DMS79 treated with DMSO at 0.1 percent for 48 hours (cell line): ENCODE measurements at regions not wholly inside any gene's neighbourhood (a gene's known extent, or its start where the extent isn't known, plus 50 kb on each side); places are given as distances from the start of the nearest gene placed in this dataset.
"Not testable (repeated sequence)": the region's sequence is repeated elsewhere in the genome, so short reads cannot be mapped to it uniquely, and the experiment has no call there.

Source experiments
- DNase-seq: peaks from one replicate; lab custom pipeline; 2025; lab: John Stamatoyannopoulos, UW

DNA sequence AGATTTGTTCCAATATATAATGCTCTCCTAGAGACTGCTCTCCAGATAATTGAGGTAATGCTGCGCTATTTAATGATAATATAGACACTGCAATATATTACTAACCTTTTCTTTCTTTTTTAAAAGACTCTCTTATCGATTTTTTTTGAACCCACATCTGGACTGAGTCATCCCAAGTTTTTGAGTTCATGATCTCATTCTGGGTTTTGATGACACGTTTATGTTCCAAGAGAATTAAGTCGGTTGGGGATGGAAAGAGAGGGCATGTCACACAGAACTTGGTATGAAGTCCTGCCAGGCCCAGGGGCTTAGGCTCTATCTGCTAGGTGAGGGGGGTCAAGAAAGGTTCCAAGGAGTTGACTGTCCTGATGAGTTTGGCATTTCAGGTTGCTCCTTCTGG lies 431.1 kb downstream of the MFSD1 start:
- no peak for DNase-seq

DNA sequence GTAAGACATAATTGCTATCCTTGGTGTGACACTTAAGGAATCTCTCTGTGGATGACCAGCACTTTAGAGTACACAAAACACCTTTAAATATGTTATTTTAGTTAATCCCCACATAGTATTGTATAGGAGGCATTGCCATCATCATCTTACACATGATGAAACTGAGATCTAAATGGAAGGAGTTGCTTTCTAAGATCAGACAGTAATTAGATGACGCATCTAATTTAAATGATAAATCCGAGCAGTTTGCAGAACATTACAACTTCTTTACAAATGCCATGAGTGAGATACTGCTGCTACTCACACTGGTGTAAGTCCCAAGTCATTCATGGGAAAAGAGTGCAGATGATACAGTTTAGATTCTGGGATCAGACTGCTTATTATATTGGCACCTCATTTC lies 431.9 kb downstream of the MFSD1 start:
- no peak for DNase-seq

DNA sequence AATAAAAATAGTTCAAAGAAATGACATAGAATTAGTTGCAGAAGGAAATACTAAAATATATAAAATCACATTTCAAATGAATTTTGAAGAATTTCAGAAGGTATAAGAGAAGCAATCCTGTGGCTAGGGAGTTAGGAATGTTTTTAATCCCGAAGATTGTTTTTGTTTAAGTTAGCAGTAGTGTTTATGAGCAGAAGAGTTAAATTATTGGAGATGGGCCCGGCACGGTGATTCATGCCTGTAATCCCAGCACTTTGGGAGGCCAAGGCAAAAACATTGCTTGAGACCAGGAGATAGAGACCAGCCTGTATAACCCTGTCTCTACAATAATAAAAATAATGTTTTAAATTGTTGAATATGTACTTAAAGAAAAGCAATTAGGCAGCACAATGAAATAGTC lies 432.5 kb downstream of the MFSD1 start:
- DNase-seq: no peak

- DNase-seq: no peak
Measured at GRCh38 chr3:159236321-159236720, 434.5 kb downstream of the MFSD1 start.

DNA sequence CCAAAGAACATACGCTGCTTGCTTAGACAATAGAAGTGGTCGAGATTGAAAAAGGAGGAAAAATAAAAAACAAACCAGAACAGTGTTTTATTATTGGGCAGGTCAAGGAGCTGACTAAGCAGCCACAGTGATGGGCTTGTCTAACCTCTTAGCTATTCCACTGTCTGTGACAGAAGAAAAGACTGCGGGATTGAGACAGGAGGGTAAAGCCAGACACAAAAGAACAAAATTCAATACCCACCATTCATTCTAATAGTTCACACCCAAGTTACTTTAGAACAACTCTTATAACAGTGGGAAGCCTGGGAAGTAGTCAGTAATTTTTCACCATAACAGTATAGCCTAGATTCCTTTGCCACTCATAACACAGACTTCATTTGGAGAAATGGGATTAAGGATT lies 435.4 kb downstream of the MFSD1 start:
- DNase-seq: no peak

DNA sequence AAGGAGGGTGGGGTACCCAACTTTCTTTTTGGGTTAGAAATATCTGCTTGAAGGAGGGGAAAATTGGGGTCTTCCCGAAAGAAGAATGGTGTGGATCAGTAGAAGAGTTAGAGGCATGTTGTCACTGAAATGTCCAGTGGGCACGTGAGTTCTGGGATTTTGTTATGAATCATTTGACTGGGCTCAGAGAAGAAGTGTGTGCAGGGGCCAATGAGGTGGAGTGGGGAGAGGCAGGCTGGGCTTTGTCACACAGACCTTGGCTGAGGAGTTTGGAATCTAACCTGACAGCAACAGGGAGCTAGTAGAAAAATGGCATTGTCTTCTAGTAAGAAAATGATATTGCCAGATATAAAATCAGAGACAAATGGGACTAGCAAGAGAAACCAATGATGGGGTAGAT lies 436.8 kb downstream of the MFSD1 start:
- no peak for DNase-seq

GRCh38 chr3:159239059-159239458 lies 437.2 kb downstream of the MFSD1 start:
- DNase-seq: no peak

DNA sequence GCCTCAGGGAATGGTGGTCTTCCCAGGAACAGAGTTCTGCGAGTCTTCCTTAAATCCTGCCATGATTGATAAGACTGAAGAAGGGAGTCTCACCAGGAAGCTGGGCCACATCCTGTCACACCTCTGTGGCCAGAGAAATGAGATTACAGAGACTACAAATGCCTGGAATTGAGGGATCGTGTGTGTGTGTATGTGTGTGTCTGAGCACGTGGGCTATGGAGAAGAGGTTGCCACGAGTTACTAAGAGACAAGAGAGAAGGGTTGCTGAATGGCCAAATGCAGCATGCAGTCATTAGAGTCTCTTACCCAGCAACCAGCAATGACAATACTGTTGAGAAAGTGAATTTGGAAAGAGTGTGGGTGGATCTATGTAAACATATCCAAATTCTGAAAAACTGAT lies 443.1 kb downstream of the MFSD1 start:
- no peak for DNase-seq

DNA sequence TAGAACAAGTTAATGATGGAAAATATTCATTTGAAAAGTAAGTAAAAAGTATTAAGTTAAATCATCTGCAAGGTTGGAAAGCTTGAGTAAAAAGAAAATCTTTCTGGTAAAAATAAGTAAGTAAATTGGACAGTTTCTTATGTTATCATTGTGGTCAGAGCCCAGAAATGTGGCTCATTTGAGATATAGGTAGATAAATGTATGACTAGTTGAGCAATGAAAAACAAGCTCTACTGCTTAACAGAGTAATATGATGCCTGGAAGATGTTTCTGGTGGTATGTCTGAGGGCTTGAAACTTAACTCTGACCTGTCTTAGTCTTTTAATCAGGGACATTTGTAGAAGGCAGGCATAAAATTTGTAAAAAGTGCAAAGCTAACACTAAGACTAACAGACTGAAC lies 444.0 kb downstream of the MFSD1 start:
- no peak for DNase-seq

DNA sequence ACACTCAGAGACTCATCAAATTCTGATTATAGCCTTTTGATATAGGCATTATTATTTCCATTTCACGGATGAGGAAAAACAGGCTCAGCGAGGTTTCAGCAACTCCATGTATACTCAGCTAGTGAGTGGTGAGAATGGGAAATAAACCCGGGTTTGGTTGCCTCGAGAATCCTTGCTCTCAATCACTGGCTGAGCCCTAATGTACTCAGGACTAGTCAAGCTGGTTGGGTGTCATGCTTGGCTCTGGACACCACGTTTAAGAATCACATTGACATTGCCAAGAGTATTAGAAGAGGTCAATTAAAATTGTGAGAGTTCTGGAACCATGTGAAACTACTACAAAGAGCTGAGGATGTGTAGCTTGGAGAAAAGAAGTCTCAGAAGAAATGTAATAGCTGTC lies 444.5 kb downstream of the MFSD1 start:
- no peak for DNase-seq

DNA sequence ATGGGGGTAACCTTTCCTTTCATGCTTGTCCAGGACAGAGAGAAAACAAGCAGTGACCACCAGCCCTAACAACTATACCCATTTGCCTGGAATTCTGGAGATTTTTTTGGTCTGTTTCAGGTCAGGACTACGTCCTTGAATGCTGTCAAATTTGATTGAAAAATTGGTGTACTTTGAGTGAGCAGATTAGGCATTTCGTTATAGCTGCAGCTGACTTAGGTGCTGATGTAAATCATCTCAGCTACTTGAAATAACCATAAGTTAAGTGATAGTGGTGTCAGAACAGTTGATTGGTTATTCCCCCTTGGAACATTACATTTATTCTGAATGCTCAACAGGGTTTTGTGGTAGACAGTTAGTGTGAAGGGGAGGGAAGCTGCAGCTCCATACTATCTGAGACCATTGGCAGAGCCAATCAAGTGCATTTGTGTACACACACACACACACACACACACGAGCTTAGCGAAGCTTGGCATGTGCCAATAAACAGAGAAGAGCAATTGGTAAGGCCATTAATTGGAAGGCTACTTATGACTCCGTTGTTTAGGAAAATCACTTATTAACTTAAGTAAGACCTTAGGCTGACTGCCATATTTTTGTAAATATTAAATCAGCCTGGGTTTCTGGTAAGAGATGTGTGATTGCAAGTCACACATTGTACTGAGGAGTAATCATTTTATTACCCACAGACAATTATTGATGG lies 447.8 kb downstream of the MFSD1 start:
- no peak for DNase-seq

GRCh38 chr3:159250961-159251360 lies 449.1 kb downstream of the MFSD1 start:
- no peak for DNase-seq

GRCh38 chr3:159252274-159252673 lies 450.4 kb downstream of the MFSD1 start:
- no peak for DNase-seq

- DNase-seq: peak; percentile 14
Measured at GRCh38 chr3:159252772-159253384, 451.0 kb downstream of the MFSD1 start.

DNA sequence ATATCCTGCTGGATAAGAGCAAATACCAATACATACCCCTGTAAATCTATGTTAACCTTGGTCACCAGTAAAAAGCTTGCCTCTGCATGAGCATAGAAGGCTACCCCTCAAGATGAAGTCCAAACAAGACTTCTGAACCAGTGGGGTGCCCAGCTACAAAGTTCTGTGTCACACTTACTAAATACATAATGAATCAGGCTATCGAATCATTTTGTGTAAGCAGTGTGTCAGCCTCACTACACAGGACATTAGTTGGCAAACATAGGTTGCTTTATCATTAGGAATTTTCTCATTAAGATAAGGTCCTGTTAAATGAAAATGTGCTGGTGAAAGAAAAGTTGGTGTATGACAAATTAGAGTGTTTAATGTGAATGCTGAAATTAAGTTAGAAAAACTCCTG lies 452.0 kb downstream of the MFSD1 start:
- no peak for DNase-seq

GRCh38 chr3:159257954-159258353 lies 456.1 kb downstream of the MFSD1 start:
- no peak for DNase-seq

DNA sequence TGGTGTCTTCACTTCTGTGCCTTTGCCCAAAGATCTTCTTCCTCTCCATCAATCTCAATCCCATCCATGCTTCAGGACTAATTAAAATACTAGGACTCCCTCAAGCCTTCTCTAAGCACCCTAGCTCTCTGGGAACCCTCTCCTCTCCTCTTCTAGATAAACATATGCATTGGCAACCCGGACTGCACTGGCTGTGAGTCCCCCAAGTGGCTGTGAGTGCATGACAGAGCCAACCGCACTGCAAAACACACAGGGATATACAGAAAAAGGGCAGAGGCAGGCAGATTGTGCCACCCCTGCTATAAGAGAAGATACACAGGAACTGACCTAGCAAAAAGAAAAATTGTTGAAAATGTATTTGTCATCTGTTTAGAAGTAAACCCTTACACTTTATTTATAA lies 457.1 kb downstream of the MFSD1 start:
- DNase-seq: no peak

- peak; percentile 48 for DNase-seq
Measured at GRCh38 chr3:159260049-159260662, 458.3 kb downstream of the MFSD1 start.

- not testable (repeated sequence) for DNase-seq
Measured at GRCh38 chr3:159261333-159261732, 459.5 kb downstream of the MFSD1 start.

GRCh38 chr3:159263750-159264553 lies 462.1 kb downstream of the MFSD1 start:
- peak; percentile 40 for DNase-seq

- DNase-seq: no peak
Measured at GRCh38 chr3:159265705-159266104, 463.9 kb downstream of the MFSD1 start.

DNA sequence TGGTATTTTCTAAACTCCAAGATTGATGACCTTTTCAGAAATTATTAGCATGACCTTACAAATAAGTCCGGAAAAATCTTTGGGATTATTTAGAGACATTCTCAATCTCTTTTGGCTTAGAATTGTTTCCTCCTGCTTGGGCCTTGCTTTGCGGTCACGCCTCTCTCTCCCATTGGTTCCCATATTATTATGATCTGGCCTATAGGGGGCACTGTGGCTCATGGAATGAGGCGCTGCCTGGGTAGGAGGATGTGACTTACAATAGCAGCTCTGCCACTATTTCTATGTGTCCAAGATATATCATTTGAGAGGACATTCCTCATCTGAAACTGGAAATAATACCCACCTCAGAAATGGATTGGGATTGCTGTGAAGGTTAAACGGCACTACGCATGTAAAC lies 464.9 kb downstream of the MFSD1 start:
- no peak for DNase-seq
